Tibial nerve (tissue), 4 donors: ENCODE measurements at regions not wholly inside any gene's neighbourhood (a gene's known extent, or its start where the extent isn't known, plus 50 kb on each side); places are given as distances from the start of the nearest gene placed in this dataset.

Source experiments
- DNase-seq, 2 donors: peaks; one replicate each; pipeline ENCODE4 v3.0.0-alpha.2; 2019; ENCODE audit warnings: low spot score in 2 of 2
- H3K27ac ChIP-seq, 4 donors: fragments of 200-600 bp; sonication (generic) in 3 of 4; one replicate each; pipeline ENCODE4 v1.5.1; 2017 to 2019; ENCODE audit warnings: mild to moderate bottlenecking in 1 of 4
- H3K27me3 ChIP-seq, 2 donors: fragments of 200-600 bp; sonication (generic) in 1 of 2; one replicate each; pipeline versions ENCODE4 v1.5.1 to v1.6.0; 2017 to 2019
- H3K36me3 ChIP-seq, 3 donors: fragments of 200-600 bp; sonication (generic); one replicate each; pipeline ENCODE4 v1.5.1; 2018 to 2019
- H3K4me1 ChIP-seq, 4 donors: fragments of 200-600 bp; sonication (generic) in 3 of 4; one replicate each; pipeline ENCODE4 v1.5.1; 2017 to 2019
- H3K4me3 ChIP-seq, 4 donors: fragments of 200-600 bp; sonication (generic) in 3 of 4; one replicate each; pipeline ENCODE4 v1.5.1; 2017 to 2019; ENCODE audit warnings: mild to moderate bottlenecking in 1 of 4, moderate library complexity in 1 of 4
- H3K9me3 ChIP-seq, 4 donors: fragments of 200-600 bp; sonication (generic) in 3 of 4; one replicate each; pipeline ENCODE4 v1.5.1; 2017 to 2019
- CTCF ChIP-seq, 5 experiments: fragments of 200-600 bp in 3 of 5; fragments of 450-650 bp in 2 of 5; sonication (generic) in 3 of 5; IDR thresholded peaks; one replicate each; pipeline ENCODE4 v1.5.1; 2016 to 2019; ENCODE audit warnings: antibody characterized with exemption in 5 of 5, mild to moderate bottlenecking in 3 of 5, moderate library complexity in 2 of 5
- EP300 ChIP-seq, 2 donors: sonication (generic); formaldehyde crosslinking; IDR thresholded peaks; one replicate each; pipeline ENCODE4 v1.6.1; 2017; ENCODE audit warnings: antibody characterized with exemption in 2 of 2, mild to moderate bottlenecking in 1 of 2
- POLR2A ChIP-seq, 2 donors: fragments of 450-650 bp; IDR thresholded peaks; one replicate each; pipeline ENCODE4 v1.6.1; 2017; ENCODE audit warnings: antibody characterized with exemption in 2 of 2, mild to moderate bottlenecking in 2 of 2, moderate library complexity in 2 of 2
- whole genome bisulfite sequencing, 2 donors: methylation state at CpG; one replicate each; pipeline ENCODE4 v1.1.5; 2018; 5-methylcytosine and 5-hydroxymethylcytosine counted together

- H3K27ac ChIP-seq: no peak overlapping the region
- no peaks in the 10 kb centered on the region for H3K9me3 ChIP-seq
- no peaks in the 10 kb centered on the region for H3K27me3 ChIP-seq
- DNase-seq: no peak
- H3K4me3 ChIP-seq: no peak overlapping the region
- no peaks in the 10 kb centered on the region for H3K36me3 ChIP-seq
- no peaks in the 10 kb centered on the region for H3K4me1 ChIP-seq
- no peak for TF ChIP-seq POLR2A (IDR thresholded peaks at IDR 0.05)
- no peak for TF ChIP-seq EP300 (IDR thresholded peaks at IDR 0.05)
- no peak for TF ChIP-seq CTCF (IDR thresholded peaks at IDR 0.05)
- 88 to 93% methylated on average over 6 of the region's 6 CpGs for WGBS, 2 donors
Observed at GRCh38 chr2:60072609-60073008, 480.8 kb downstream of the BCL11A start.

GRCh38 chr2:60071490-60071831 lies 482.0 kb downstream of the BCL11A start:
- no peak overlapping the region for H3K4me3 ChIP-seq
- no peaks in the 10 kb centered on the region for H3K4me1 ChIP-seq
- WGBS, 2 donors: 43 to 53% methylated on average over 6 of the region's 6 CpGs

GRCh38 chr2:60070736-60071489 lies 482.5 kb downstream of the BCL11A start:
- no peak for DNase-seq
- Histone ChIP-seq H3K36me3 (no peaks in the 10 kb centered on the region), H3K9me3 (no peaks in the 10 kb centered on the region), H3K4me1 (no peaks in the 10 kb centered on the region), H3K27ac (no peak overlapping the region), H3K27me3 (no peaks in the 10 kb centered on the region), H3K4me3 (no peak overlapping the region)
- 48 to 60% methylated on average over 5 of the region's 5 CpGs for WGBS, 2 donors
- no peak for TF ChIP-seq CTCF (IDR thresholded peaks at IDR 0.05)
- TF ChIP-seq POLR2A (IDR thresholded peaks at IDR 0.05): no peak
- TF ChIP-seq EP300 (IDR thresholded peaks at IDR 0.05): no peak

More at GRCh38 chr2:60071490-60071831, 482.0 kb downstream of the BCL11A start:
- H3K9me3 ChIP-seq: no peaks in the 10 kb centered on the region
- no peak for TF ChIP-seq CTCF (IDR thresholded peaks at IDR 0.05)
- TF ChIP-seq EP300 (IDR thresholded peaks at IDR 0.05): no peak
- no peak for TF ChIP-seq POLR2A (IDR thresholded peaks at IDR 0.05)
- H3K27me3 ChIP-seq: no peaks in the 10 kb centered on the region
- no peak overlapping the region for H3K27ac ChIP-seq
- no peaks in the 10 kb centered on the region for H3K36me3 ChIP-seq
- DNase-seq: no peak

GRCh38 chr2:60070196-60070595 lies 483.3 kb downstream of the BCL11A start:
- TF ChIP-seq POLR2A (IDR thresholded peaks at IDR 0.05): no peak
- TF ChIP-seq CTCF (IDR thresholded peaks at IDR 0.05): no peak
- TF ChIP-seq EP300 (IDR thresholded peaks at IDR 0.05): no peak
- Histone ChIP-seq H3K27me3 (no peaks in the 10 kb centered on the region), H3K9me3 (no peaks in the 10 kb centered on the region), H3K4me3 (no peak overlapping the region), H3K4me1 (no peaks in the 10 kb centered on the region), H3K27ac (no peak overlapping the region), H3K36me3 (no peaks in the 10 kb centered on the region)
- DNase-seq: no peak
- 37 to 39% methylated on average over 5 of the region's 5 CpGs for WGBS, 2 donors

GRCh38 chr2:60068755-60069154 lies 484.7 kb downstream of the BCL11A start:
- H3K27me3 ChIP-seq: no peaks in the 10 kb centered on the region
- H3K4me3 ChIP-seq: no peak overlapping the region
- no peak for DNase-seq
- no peaks in the 10 kb centered on the region for H3K4me1 ChIP-seq
- H3K9me3 ChIP-seq: no peaks in the 10 kb centered on the region
- 79 to 82% methylated on average over 4 of the region's 4 CpGs for WGBS, 2 donors
- H3K27ac ChIP-seq: no peak overlapping the region
- TF ChIP-seq CTCF (IDR thresholded peaks at IDR 0.05): no peak
- TF ChIP-seq POLR2A (IDR thresholded peaks at IDR 0.05): no peak
- TF ChIP-seq EP300 (IDR thresholded peaks at IDR 0.05): no peak
- no peaks in the 10 kb centered on the region for H3K36me3 ChIP-seq
